ENCODE measurements at regions not wholly inside any gene's neighbourhood (a gene's known extent, or its start where the extent isn't known, plus 50 kb on each side); places are given as distances from the start of the nearest gene placed in this dataset.
"Not testable (repeated sequence)": the region's sequence is repeated elsewhere in the genome, so short reads cannot be mapped to it uniquely, and the experiment has no call there.

- DNase-seq (ENCODE audit: low read depth in 2 of 2, low spot score in 1 of 2): no peak
Observed at GRCh38 chr5:117741655-117742206, 1167.1 kb upstream of the SEMA6A start.

GRCh38 chr5:117740268-117740667, 1165.6 kb upstream of the SEMA6A start:
- DNase-seq (ENCODE audit: low read depth in 2 of 2, low spot score in 1 of 2): no peak

DNA sequence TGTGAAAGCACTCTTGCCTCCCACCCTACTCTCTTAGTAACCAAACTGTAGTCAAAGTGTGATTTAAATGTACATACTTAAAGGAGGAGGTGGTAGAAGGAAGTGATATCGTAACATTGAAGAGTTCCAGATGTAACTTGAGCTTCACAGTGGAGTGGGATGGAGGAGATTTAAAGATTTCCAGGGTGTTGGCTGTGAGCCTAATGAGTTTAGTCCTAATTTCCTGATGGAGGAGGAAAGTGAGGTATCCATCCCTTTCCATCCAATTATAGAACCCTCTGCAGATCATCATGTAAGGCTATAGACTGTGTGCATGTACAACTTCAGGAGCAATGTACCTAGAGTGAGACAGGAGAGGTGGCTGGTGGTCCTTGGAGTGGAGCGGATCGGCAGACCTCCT, 1163.9 kb upstream of the SEMA6A start:
- no peak for DNase-seq (ENCODE audit: low read depth in 2 of 2, low spot score in 1 of 2)

GRCh38 chr5:117736698-117737097, 1162.1 kb upstream of the SEMA6A start:
- no peak for DNase-seq (ENCODE audit: low read depth in 2 of 2, low spot score in 1 of 2)

- DNase-seq (ENCODE audit: low read depth in 2 of 2, low spot score in 1 of 2): no peak
Observed at GRCh38 chr5:117734056-117734455, 1159.4 kb upstream of the SEMA6A start.

DNA sequence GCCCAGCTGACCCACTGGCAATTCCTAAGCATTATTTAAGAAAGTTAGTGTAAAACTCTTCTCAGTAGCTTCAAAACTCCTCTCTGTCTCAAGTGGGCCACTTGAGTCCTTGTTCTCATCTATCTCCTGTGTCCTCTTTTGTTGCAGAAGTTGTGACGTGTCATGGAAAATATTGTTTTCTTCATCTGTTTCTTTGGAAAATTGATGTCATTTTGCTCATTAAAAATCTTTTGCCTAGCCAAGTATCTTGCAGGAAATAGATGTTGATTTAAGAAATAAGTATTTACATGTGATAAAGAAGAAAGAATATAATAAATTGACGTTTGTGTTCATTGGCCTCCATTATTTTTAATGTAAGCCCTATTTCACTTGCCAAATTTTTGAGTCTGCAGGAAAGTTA, 1158.4 kb upstream of the SEMA6A start:
- no peak for DNase-seq (ENCODE audit: low read depth in 2 of 2, low spot score in 1 of 2)

DNA sequence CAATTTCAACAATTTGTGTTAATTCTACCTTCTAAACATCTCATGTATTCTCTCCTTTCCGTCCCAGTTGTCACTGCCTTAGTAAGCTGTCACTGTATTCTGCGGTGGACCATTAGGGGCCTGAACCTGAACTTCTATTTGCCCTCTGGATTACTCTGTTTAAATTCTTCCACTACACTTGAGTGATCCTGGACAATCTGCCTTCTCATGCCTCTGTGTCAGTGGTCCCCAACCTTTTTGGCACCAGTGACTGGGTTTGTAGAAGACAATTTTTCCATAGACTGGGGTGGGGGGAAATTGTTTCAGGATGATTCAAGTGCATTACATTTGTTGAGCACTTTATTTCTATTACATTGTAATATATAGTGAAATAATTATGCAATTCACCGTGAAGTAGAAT, 1157.6 kb upstream of the SEMA6A start:
- DNase-seq (ENCODE audit: low read depth in 2 of 2, low spot score in 1 of 2): no peak

- DNase-seq (ENCODE audit: low read depth in 2 of 2, low spot score in 1 of 2): no peak
Observed at GRCh38 chr5:117731446-117731845, 1156.8 kb upstream of the SEMA6A start.

DNA sequence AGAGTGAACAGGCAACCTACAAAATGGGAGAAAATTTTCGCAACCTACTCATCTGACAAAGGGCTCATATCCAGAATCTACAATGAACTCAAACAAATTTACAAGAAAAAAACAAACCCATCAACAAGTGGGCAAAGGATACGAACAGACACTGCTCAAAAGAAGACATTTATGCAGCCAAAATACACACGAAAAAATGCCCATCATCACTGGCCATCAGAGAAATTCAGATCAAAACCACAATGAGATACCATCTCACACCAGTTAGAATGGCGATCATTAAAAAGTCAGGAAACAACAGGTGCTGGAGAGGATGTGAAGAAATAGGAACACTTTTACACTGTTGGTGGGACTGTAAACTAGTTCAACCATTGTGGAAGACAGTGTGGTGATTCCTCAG, 1146.2 kb upstream of the SEMA6A start:
- DNase-seq (ENCODE audit: low read depth in 2 of 2, low spot score in 1 of 2): not testable (repeated sequence)

DNA sequence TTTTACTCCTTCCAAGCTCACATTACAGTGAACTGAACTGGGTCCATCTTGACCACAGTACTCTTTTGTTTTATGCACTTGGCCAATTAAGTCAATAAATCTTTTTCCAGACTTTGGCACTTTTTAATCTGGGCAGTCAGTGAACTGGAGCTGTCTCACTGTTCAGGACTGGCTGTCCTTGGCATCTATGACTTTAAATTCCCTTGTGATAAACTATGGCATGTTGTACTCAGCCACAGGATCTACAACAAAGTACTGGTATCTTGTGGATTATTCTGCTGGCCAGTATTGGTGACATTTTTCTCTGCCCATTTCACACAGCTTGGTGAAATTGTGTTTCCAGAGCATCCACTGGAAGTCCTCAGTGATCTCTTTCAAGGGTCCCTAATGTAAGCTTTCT, 1144.8 kb upstream of the SEMA6A start:
- DNase-seq (ENCODE audit: low read depth in 2 of 2, low spot score in 1 of 2): no peak

GRCh38 chr5:117713585-117714198, 1139.1 kb upstream of the SEMA6A start:
- no peak for DNase-seq (ENCODE audit: low read depth in 2 of 2, low spot score in 1 of 2)

- no peak for DNase-seq (ENCODE audit: low read depth in 2 of 2, low spot score in 1 of 2)
Observed at GRCh38 chr5:117701062-117701461, 1126.4 kb upstream of the SEMA6A start.

DNA sequence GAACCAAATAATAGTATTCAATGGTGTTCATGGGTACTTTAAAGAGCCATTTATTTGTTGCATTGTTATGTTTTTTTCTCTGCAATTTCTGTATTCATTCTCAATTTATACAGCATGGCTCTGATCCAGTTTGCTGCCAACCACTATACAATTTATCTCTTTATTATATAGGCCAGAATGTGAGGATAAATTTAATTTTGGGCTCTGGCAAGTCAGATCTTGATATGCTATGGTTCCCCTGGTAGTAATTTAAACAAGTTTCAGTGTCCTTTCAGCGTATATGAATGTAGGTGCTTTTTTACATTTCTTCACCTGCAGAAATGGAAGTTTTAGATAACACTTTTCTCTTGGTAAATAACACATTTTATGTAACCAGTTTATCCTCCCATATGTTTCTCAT, 1118.0 kb upstream of the SEMA6A start:
- no peak for DNase-seq (ENCODE audit: low read depth in 2 of 2, low spot score in 1 of 2)

GRCh38 chr5:117691081-117691870, 1116.7 kb upstream of the SEMA6A start:
- DNase-seq (ENCODE audit: low read depth in 2 of 2, low spot score in 1 of 2): no peak

GRCh38 chr5:117690612-117691011, 1116.0 kb upstream of the SEMA6A start:
- no peak for DNase-seq (ENCODE audit: low read depth in 2 of 2, low spot score in 1 of 2)

DNA sequence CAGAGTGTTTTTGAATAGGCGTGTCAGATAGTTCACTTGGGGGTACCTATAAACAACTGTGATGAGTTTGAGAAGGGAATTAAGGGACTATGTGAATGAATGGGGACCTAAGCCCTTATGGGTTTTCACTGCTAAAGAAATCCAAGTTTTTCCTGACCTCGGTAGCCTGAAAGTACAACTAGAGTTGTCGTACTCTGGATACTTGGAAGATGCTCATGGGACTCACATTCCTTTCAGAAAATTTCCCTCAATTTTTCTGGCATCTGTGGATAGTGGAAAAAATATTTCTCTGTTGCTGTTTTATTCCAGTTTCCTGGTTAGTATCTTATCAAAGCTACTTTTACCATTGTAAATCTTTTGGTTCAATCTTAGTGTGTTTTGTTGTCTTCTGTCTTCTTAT, 1112.3 kb upstream of the SEMA6A start:
- DNase-seq (ENCODE audit: low read depth in 2 of 2, low spot score in 1 of 2): no peak

- DNase-seq (ENCODE audit: low read depth in 2 of 2, low spot score in 1 of 2): no peak
Observed at GRCh38 chr5:117682416-117682815, 1107.8 kb upstream of the SEMA6A start.

DNA sequence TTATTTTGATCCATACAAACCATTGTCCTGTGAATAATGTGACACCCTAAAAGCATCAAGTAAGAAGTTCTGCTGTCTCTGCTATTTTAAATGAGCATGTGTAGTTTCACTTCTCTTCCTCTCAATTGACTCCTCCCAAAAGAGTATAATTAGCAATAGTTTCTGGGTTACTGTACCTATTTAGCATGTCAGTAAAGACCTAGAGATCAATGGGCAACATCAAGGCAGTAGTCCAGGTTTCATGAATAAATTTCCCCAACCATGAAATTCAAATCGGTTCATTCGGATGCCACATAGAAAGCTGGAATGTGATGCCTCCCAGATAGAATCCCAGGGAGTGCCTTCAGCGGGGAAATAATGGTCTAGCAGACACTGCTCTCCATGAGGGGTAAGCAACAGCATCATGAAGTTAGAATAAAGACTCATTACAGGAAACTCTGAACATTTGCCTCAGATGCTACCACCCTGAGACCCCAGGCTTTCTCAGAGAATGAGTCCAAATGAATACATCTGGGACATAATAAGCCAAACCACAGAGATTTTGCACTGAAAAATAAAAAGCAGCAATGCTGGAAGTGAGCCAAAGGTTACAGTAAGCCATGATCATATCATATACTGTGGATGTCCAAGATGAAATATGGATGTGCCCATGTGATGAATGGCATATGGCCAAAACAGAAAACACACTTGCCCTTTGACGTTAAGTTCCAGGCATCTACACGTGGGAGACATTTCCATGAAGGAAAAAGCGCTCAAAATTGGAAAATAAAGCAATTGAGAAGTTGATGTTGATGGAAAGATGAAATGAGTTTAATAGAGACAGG, 1107.0 kb upstream of the SEMA6A start:
- no peak for DNase-seq (ENCODE audit: low read depth in 2 of 2, low spot score in 1 of 2)

- no peak for DNase-seq (ENCODE audit: low read depth in 2 of 2, low spot score in 1 of 2)
Observed at GRCh38 chr5:117680426-117680825, 1105.8 kb upstream of the SEMA6A start.

DNA sequence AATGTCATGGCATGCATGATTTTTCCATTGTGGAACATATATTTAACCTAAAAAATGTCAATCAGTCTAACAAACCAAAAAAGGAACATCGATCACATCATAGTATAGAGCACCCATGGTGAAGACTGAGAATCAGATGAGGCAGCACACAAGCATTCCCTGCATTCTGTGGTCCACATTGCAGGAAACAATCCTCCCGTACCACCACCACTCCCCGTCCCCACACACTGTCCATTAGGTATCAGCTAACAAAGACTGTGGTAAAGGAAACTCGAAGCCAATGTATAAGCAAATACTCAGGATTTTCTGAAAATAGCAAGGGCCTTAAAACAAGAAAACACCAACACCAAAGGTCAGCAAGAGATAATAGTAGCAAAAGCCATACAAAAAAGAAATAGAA, 1104.4 kb upstream of the SEMA6A start:
- no peak for DNase-seq (ENCODE audit: low read depth in 2 of 2, low spot score in 1 of 2)

GRCh38 chr5:117675646-117676045, 1101.0 kb upstream of the SEMA6A start:
- no peak for DNase-seq (ENCODE audit: low read depth in 2 of 2, low spot score in 1 of 2)

DNA sequence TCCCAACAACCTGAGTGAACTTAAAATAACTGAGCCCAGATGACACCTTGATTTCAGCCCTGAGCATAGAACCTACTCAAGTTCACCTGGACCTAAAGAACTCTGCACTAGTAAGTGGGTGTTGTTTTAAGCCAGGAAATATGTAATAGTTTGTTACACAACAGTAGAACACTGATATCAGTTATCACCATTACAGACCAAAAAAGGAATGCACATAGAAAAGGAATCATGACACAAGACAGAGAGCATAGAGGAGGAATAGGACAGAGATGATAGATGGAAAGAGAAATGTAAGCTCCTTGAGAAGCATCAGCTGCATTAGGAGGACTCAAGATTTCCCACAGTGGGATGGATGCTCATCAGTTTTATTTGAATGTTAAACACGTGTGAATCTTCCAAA, 1096.9 kb upstream of the SEMA6A start:
- no peak for DNase-seq (ENCODE audit: low read depth in 2 of 2, low spot score in 1 of 2)
